ENCODE measurements at regions not wholly inside any gene's neighbourhood (a gene's known extent, or its start where the extent isn't known, plus 50 kb on each side); places are given as distances from the start of the nearest gene placed in this dataset.

GRCh38 chr9:21715408-21715807 is 87.0 kb upstream of the MTAP start:
- TF ChIP-seq EP300 (IDR thresholded peaks at IDR 0.05) (no peak), CTCF (IDR thresholded peaks at IDR 0.05) (no peak)

Data from gastroesophageal sphincter (tissue), 3 donors.